GM21381 (cell line): ENCODE measurements at regions not wholly inside any gene's neighbourhood (a gene's known extent, or its start where the extent isn't known, plus 50 kb on each side); places are given as distances from the start of the nearest gene placed in this dataset.
"Not testable (repeated sequence)": the region's sequence is repeated elsewhere in the genome, so short reads cannot be mapped to it uniquely, and the experiment has no call there.

Experiments used
- ATAC-seq: cut with Tn5 transposase; IDR thresholded peaks from one replicate; pipeline ENCODE4 v1.9.1; 2021; ENCODE audit warnings: mild to moderate bottlenecking, moderate library complexity; ENCODE audit not compliant: unreplicated experiment

DNA sequence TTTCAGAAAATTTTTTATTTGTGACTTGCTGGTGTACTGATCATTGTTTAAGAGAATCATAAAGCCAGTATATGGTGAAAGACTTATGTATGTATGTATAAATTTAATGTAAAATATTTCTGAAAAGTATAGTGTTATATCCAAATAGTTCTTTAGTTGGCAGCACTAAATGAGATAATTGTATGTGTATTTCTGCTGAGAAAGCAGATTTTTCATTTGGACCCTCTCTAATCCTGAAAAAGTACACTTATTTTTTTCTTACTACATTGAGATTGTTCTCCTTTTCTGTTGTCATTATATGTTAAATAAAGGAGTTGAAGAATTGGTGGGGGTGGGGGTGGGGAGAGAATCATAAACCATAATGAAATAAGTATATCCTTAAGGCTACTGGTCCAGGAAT is 324.9 kb upstream of the SUCLG2 start:
- ATAC-seq, result no peak

DNA sequence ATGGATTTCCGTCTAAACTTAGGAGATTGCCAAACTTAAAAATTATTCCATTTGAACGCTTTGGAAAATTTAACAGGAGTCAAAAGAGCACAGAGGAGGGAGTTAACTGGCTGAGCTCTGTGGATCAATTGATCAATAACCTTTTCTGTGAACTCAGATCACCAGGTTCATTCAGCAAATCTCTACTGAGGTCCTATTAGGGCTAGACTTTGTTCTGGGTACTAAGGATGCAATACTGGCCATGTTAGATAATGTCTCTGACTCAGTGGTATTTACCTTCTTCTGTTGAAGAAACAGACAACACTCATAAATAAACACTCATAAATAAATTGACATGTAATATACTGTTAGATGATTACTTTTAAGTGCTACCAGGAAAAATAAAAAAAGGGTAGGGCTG is 323.4 kb upstream of the SUCLG2 start:
- ATAC-seq, result no peak

DNA sequence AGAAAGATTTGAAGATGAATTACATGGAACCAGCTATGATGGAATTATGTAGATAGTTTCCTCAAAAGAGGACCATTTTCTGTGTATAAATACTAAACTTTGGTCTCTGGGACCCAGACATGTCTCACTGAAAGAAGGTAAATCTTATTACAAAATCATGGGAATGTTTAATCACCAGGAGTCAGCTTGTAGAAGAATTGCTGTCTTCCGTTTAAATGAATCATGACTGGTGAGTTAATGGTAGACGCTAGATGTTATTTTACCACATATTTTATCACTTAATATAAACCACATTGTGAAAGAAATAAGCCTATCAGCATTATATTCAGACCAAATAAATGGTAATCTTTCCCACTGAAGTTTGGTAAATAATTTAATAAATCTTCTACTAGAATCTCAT is 322.3 kb upstream of the SUCLG2 start:
- no peak for ATAC-seq

DNA sequence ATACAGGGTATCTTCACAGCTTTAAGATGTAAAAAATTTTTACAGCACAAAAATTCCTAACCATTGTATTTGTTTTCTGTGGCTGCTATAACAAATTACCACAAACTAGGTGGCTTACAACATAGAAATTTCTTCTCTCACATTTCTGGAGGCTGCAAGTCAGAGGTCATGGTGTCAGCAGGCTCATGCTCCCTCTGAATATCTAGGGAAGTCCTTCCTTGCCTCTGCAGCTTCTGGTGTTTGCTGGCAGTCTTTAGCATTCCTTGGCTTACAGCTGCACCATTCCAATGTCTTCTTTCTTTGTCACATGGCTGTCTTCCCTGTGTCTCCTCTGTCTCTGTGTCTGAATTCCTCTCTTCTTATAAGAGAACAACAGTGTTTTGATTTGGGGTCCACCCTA is 310.2 kb upstream of the SUCLG2 start:
- no peak for ATAC-seq

DNA sequence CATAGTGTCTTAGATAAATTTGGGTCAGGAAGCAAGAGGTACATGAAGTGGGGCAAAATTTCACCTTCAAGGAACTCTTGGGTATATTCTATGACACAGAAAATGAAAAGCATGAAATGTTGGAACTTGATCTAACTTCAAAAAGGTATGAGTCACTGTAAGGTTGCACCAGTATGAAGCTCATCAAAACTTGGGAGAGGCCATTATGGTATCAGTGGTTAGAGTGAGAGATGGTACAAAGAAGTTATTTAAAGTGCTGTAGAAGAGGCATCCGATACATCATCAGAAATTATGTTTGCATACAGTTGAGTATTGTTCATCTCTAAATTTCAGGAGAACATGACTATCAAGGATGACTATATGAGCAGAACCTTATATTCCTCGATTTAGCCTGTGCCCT is 302.9 kb upstream of the SUCLG2 start:
- no peak for ATAC-seq

DNA sequence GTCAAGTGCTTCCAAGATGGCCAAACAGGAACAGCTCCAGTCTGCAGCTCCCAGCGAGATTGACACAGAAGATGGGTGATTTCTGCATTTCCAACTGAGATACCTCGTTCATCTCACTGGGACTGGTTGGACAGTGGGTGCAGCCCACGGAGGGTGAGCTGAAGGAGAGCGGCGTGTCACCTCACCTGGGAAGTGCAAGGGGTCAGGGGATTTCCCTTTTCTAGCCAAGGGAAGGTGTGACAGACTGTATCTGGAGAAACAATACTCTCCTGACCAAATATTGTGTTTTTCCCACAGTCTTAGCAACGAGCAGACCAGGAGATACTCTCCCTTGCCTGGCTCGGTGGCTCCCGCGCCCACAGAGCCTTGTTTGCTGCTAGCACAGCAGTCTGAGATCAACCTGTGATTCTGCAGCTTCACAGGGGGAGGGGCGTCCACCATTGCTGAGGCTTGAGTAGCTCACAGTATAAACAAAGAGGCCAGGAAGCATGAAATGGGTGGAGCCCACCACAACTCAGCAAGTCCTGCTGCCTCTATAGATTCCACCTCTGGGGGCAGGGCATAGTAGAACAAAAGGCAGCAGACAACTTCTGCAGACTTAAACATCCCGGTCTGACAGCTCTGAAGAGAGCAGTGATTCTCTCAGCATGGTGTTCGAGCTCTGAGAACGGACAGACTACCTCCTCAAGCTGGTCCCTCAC is 293.5 kb upstream of the SUCLG2 start:
- ATAC-seq, result no peak

DNA sequence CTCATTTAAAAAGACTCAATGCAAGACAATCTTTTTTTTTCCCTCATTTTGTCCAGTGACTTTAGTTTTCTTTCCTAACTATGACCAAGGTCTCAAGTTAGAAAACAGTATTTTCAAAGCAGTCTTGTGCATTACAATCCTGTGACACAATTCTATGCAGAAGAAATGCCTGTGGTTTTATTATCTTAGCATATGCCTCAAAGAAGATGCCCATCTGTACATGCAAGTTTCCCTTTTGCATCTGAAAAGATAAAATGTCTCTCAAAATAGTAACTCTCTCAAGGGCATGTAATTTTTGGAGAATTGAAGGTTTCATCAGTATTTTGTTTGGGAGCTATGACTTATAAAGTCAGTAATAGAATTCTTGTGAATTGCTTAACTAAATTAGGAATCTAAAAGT is 292.0 kb upstream of the SUCLG2 start:
- ATAC-seq, result no peak

DNA sequence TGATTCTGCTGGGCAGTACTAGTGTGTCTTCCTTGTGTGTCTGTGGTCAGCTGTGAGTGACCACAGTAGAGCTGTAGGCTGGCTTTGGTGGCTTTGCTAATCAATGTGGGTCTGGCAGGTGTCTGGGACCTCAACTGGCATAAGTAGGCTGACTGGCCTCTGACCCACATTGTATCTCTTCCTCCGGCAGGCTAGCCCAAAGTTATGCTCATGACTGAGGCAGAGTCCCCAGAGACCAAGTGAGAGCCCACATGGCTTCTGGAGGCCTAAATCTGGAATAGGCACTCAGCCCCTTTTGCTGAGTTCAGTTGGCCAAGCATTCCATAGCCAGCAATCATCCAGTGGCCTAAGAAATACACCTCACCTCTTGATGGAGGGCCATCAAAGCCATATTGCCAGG is 289.1 kb upstream of the SUCLG2 start:
- no peak for ATAC-seq

DNA sequence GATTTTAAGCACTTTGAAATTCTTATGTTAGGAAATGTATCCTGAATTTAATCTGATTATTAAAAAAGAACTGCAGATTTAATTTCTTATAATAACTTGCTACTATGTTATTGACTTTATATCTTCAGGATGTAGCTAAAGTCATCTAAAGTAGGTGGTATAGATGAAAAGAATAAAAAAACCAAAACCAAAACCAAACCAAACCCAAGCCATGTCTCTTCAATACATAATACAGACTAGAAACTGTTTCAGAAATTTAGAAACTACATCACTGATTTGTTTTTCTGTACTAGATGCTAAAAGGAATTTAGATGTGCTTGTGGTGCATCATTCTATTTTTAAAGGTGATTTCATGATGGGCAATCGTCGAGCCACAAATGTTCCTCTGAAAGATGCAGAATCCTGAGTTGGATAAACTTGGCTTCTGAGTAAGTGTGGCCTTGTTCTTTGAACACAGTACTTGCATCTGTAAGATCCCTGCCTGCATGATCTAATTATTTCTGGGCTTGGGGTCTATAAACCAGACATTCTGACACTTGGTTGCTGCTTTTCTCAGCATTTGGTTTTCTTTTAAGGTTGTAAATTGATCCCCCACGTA is 287.1 kb upstream of the SUCLG2 start:
- ATAC-seq, result no peak

DNA sequence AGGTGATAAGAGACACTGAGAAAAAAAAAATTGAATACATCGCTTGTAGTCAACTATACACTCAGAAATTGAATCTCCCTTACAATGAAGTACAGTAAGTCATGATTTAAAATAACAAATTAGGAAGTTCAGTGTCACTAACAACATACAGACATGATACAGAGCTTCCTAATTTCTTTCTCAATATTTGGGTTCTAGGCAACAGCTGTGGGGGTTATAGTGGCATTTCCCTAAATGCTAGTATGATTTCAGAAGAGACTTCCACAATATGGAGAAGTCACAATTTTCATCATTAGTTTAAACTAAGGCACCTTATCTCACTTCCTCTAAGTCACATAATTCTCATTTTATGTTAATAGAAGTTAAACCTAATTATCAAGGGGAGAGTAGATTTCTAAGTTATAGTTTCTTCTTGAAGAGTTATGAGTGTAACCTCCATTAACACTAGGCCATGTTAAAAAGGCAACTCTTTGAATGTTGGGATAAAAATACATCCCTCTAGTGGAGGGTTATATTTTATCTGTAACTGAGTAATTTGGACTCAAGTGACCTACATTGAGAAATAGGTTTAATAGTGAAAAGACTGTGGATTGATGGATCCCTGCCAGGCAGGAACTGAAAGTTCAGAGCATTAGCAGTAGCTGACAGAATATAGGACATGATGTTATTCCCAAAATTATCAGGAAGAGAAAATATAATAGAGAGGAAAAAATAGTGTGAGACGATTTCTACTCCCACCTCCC is 286.0 kb upstream of the SUCLG2 start:
- no peak for ATAC-seq

DNA sequence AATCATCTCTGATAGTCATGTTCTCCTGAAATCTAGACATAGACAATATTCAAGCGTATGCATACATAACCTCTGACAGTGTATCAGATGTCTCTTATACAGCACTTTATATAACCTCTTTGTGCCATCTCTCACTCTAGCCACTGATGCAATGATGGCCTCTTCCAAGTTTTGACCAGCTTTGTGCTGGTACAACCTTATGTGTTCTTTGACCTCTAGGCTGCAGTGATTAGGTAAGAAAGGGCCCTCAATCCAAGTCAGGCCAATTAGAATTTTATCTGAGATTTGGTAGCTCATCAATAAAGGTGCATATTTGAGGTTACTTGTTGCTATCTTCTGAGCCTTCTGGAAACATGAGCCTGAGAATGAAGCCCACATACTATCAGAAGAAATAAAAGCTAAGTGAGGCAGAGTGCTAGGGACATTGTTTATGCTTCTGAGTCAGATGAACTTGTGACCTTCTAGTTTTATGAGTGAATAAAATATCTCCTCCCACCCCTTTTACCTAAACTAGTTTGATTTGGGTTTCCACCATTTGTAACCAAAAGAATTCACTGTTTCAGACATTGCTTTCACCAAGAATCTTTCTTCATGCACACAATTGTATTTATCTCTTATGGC is 283.2 kb upstream of the SUCLG2 start:
- no peak for ATAC-seq

DNA sequence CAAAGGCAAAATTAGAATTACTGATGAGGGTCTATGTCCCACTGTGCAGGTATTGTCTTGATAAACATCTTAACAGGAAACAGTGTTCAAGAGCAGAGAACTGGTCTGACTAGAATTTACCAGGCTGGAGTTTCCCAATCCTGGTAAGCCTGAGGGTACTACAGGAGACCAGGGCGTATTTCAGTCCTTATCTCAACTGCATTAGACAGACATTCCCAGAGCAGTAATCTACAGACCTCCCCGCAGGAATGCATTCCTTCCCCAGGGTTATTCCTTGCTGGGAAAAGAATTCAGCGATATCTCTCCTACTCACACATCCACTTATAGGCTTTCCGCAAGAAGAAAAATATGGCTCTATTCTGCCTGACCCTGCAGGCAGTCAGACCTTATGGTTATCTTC is 276.0 kb upstream of the SUCLG2 start:
- not testable (repeated sequence) for ATAC-seq

DNA sequence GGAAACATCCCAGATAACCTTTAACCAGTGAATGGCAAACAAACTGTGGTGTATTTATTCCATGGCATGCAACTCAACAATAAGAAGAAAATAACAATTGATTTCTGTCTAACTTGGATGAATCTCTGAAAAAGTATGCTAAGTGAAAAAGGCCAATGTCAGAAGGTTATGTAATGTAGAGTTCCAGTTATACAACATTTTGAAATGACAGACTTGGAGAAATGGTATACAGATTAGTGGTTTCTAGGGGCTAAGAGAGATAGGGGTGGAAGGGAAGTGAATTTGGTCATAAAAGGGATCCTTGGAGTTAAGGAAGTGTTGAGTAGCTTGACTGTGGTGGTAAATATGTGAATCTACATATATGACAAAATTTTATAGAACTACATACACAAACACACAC is 269.4 kb upstream of the SUCLG2 start:
- ATAC-seq, result no peak

DNA sequence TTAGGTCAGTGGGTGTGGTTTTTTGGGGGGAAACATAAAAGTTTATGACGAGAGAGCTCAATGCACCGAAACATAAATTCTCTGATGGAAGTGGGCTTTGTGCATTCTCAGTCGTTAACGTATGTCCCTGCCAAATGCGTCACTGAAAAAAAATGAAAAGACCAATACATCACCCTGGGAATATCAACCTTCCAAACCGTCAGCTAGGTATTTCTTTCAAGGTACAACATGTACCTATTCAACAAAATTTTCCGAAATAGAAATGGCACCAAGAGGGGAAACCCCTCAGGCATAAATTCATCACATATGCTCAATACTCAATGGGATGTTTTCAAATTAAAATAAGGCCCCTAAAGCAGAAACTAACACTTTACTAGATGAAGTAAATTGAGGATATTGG is 266.6 kb upstream of the SUCLG2 start:
- ATAC-seq, result no peak

DNA sequence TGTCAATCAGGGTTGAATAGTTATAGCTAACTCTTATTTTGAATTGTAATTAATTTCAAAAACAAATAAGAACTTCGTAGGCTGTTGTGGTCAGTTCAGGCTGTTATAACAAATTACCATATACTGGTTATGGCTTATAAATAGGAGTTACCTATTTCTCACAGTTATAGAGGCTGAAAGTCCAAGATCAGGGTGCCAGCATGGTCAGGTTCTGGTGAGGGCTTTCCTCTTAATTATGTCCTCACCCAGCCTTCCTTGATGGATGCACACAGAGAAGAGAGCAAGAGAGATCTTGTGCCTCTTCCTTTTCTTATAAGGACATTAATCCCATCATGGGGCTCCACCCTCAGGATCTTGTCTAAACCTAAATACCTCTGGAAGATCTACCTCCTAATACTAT is 265.9 kb upstream of the SUCLG2 start:
- ATAC-seq, result no peak

DNA sequence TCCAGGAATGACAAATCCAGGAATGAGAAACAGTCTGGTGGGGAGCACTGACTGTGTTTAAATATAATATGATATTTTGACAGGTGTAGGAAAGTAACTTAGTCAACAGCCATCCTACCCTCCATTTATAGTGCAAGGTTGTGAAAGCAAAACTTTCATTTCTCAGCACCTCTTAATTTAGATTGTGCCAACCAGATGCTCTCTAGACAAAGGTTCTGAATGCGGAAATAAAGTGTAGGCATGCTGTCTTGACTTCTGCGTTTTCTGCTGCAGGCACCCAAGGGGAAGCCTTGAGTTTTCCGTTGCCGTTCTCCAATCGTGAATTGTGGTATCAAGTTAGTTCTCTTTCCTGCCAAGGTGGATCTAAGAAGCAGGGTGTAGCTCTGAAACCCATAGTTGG is 261.9 kb upstream of the SUCLG2 start:
- ATAC-seq, result no peak

DNA sequence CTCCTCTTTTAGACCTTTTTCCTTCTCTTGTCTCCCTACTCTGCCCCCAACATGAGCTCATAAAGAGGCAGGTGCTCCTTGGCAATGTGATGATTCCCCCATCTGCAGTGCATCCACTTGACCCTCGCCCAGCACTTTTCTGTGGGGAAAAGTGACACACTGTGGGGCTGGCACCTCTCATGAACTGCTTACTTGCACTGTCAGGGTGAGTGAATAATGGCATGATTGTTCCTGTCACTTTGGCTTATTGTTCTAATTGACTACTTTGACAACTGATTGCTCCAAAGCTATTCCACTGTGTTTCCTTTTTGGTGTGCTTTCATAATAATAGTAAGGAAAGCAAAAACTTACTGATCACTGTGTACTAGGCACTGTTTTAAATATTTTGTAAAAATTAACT is 253.3 kb upstream of the SUCLG2 start:
- no peak for ATAC-seq

DNA sequence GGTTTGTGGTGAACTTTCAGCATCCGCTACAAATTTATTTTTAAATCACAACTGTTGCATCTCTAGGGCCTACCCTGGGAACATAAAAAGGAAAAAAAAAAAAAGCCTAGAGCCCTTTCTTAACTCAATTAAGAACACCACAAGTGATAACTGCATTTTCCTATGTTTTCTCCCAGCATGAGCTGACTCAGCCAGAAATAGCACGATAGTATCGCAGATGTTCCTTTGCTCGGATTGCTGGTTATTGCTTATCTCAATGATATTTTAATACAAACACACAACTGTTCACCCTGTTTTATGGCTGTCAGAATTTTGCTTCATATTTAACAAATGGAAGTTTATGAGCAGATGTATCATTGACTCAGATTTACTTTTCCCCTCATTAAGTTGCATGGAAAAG is 251.8 kb upstream of the SUCLG2 start:
- ATAC-seq, result no peak

DNA sequence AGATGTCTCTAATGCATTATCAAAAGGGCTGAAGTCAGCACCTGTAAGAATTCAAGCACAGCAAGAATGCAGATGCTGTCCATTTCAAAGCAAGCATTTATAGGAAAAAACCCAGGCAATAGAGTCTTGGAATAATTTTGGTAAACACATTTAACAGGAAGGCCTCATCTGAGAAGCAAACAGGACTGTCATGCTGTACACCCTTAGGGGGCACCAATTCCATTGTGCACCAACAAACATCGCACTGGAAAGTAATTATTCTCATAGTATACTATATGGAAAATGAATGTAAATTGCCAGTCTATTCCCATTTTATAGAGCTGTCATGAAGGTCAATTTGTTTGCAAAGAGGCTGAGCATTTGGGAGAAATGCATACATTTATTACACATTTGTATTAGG is 247.3 kb upstream of the SUCLG2 start:
- no peak for ATAC-seq

DNA sequence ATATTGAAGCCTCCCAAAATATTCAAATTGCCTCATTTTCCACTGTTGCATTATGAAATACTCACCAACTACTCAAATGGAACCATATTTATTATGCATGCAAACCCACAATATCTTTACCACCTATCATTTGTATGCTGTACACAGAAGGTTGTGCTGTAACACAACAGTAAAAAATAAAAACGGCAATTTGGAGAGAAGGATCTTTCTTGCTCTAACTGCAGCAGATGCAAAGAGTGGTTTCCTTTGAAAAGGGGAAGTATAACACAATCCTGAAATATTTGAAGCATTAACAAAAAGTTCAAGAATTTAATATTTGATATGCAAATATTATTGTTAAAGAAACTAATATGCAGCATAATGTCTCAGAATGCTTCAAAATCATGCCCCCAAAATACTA is 244.5 kb upstream of the SUCLG2 start:
- ATAC-seq, result no peak

DNA sequence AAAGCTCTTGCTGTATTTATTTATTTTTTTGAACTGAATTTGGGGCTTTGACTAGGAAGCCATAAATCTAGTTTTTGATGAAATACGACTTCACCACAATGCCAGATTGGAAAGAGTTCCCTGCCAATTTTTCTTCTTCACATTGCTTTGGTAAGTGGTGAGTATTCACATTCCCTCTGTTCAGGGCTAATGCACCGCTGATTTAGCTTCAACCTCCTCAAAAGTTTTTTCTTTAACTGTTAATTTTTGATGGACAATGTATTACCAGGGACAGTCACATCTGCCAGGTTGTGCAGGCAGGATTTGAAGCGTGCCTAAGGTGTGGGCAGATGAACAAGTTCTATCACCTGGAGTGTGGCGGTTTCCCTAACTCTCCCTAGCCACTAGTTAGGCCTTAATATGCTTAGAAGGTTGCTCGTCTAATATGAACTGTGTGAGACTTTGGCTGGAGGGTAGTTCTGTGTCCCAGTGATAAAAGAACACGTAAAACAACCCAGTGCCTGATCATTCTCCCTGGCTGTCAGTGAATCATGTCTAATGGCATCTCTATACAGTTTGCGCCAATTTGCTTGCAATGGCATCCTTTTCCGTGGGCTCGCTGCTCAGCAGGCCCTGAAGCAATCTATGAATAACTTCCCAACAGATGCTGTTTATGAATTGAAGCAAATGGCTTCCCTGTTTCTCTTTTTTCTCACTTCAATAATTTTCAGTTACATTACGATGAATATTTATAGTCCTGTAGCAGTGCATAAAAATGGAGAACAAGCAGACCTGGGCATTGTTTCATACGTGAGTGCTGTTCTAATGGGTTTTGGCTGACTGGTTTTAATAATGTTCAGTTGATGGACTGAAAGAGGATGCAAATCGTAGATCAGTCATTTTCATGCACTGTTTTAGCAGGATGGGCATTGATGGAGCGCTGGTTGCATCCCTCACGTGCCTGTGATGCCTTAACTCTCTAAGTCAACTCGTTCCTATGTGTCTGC is 243.2 kb upstream of the SUCLG2 start:
- no peak for ATAC-seq
